DMS153 treated with DMSO at 0.1 percent for 48 hours (cell line): ENCODE measurements at regions not wholly inside any gene's neighbourhood (a gene's known extent, or its start where the extent isn't known, plus 50 kb on each side); places are given as distances from the start of the nearest gene placed in this dataset.

ENCODE experiments used
- DNase-seq: peaks from one replicate; lab custom pipeline; 2025; ENCODE audit not compliant: unreplicated experiment; lab: John Stamatoyannopoulos, UW

DNA sequence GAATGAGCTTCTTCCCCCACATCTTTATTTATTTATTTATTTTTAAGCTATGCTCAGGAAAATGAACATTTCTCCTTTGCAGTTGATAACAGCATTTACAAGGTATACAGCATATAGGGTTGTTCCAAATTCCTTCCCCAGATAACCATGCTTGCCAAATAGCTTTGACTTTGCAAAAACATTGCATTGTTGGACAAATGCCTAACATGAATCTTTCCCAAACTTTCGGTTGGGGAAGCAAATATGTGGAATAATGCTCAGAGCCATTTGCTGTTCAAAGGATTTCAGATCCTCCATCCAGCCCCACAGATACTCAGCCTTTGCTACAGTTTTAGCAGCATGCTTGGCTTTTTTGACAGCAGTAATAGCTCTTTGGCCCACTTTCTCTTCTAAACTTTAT lies 127.2 kb upstream of the AGA start:
- DNase-seq: no peak

DNA sequence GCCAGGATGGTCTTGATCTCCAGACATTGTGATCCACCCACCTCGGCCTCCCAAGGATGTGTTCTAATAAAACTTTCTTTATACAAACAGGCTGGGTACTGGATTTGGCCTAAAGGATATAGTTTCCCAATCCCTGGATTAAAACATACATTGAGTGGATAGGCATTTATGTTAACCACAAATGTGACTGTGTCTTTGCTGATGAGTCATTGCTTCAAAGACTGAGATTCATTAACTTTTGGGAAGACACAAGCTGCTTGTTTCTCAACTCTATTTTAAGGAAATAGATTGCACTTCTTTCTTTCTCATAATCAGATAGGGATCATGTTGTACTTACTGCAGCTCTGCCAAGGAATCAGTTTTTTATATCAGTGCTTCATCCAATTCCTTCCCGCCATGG lies 131.3 kb upstream of the AGA start:
- DNase-seq: no peak

DNA sequence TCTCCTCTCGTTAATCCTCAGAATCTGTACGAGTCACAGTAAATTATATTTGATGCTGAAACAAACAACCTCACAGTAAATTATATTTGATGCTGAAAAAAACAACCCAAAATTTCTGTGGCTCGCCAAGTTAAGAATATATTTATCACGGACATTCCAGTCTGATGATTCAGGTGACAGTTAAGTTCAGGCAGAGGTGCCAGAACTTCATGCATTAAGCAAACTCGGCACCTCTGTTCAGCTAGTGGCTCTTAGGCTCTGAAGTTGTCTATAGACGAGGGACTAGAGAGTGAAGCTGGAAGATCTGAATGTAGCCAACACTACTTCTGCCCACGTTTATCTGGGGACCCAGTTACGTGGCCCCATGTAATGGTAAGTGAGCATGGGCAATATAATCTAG lies 132.2 kb upstream of the AGA start:
- DNase-seq: no peak

DNA sequence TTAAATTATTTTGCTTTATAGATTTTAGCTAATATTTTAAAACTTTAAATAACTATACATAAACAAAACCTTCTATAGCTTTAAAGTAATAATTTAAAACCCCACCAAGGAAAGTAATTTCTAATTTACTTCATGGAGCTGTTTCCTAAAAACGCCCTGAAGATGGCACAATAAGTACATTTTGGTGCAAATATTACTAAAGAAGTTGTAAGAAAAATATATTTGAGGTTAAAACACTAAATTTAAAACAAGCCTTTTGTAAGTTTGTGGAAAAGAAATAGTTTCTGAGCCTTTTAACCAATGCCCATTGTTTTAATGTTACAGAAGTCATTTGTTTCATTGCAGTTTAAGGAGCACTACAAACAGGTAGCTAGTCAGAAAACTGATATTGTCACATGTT lies 137.4 kb upstream of the AGA start:
- DNase-seq: no peak

DNA sequence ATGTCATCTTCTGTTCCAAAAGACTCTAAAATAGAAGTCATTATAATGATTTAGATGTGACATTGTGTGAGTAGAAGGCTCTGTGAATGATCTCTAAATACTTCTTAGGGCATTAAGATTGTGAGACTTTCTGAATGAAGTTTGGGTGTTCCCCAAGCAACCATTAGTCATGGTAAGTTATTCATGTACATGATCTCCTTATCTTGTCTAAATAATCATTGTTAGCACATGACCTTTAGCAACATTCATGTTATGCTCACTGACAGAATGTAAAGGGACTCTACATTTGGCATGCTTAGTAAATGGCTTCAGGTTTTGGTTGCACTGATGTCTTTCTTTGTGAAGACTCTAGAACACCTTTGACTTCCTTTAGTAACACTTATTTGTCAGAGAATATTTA lies 140.8 kb upstream of the AGA start:
- no peak for DNase-seq

DNA sequence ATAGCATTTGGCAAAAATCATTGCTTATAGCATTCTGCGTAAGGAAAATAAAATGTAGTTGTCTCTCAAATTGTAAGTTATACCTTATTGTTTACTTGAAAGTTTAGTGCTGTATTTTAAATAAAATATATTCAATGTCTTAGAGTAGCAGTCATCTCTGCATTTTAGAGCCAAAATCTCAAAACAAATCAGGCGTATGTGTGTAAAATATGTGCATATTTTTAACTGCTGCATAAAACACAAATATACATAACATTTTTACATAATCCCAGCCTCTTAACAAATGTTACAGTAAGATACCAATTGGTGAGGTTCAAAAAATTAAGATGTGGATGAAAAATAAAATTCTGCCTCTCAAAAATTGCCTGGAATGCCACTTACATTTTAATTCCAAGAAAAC lies 145.8 kb upstream of the AGA start:
- DNase-seq: no peak

DNA sequence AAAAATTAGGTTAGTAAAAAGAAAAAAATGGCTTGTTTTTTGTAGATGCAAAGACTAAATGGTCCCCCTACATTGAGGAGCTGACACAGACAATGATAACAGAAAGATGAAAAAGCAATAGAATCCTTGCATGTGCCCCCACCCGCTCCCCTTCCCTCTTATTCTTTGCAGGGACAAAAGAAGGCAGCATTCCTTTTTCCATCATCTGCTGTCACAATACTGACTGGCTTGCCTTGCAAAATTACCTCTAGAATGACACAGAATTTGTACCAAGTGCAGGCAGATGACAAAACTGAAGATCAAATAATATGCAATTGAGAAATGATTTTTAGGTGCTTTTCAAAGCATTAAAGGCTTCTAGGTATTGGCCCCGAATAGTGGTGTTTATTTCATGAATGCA lies 153.1 kb upstream of the AGA start:
- DNase-seq: no peak

- DNase-seq: no peak
Observed at GRCh38 chr4:177596035-177596434, 153.8 kb upstream of the AGA start.

GRCh38 chr4:177596991-177597390 lies 154.8 kb upstream of the AGA start:
- DNase-seq: no peak

GRCh38 chr4:177605252-177605651 lies 163.0 kb upstream of the AGA start:
- no peak for DNase-seq

- no peak for DNase-seq
Observed at GRCh38 chr4:177607111-177607573, 164.9 kb upstream of the AGA start.

GRCh38 chr4:177611974-177612664 lies 169.9 kb upstream of the AGA start:
- DNase-seq: no peak

DNA sequence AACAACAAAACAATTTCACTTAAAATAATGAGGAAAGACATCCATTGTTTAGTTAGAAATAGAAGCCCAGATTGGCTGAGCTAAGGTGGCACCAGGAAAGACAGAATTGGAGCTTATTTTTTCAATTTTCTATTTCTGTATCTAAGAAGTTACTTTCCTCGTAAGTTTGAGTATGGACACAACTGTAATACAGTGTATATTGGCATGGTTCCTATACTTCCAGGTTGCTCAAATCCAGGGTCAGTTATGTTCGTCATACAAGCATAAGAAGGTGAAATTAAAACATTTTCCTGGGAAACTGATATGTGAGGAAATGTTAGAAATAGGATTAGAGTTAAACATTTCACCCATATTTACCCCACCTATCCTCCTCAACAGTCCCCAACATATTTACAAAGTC lies 170.4 kb upstream of the AGA start:
- no peak for DNase-seq

DNA sequence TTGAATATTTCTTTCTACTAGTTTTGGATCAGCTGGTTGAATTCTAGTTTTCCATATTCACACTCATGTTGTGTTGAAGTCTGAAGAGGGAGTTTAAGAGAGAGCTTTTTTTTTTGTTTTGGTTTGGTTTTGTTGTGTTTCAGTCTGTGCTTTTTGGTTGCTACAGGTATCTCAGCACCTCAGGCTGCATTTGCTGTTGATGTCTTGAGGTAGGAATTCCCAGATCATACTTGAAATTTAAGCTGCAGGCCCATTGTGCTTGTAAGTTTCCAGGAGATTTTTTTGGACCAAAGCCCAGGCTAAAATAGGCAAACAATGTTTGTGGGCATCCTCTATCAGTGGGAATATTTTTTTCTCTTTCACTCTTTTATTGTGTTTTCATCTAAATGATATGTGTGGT lies 190.2 kb upstream of the AGA start:
- DNase-seq: no peak

DNA sequence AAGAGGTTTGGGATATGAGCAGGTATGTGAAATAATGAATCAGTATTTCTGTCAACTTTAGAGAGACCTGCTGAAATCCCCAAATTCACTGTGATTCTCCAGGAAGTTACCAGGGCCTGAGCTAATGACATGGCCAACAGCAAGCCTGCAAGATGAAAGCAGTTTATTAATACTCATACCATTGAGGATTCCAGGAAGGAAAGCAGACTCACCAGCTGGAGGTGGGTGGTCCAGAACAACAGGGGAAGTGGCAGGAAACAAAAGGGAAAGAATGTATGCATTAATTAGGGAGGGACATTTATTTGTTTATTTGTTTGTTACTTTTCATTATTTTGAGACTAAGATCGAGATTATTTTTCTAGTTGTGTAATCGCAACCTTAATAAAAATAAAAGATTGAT lies 196.6 kb upstream of the AGA start:
- DNase-seq: no peak

GRCh38 chr4:177640864-177641263 lies 198.6 kb upstream of the AGA start:
- DNase-seq: no peak

- DNase-seq: no peak
Observed at GRCh38 chr4:177660223-177660622, 218.0 kb upstream of the AGA start.

- DNase-seq: no peak
Observed at GRCh38 chr4:177667687-177668086, 225.4 kb upstream of the AGA start.

DNA sequence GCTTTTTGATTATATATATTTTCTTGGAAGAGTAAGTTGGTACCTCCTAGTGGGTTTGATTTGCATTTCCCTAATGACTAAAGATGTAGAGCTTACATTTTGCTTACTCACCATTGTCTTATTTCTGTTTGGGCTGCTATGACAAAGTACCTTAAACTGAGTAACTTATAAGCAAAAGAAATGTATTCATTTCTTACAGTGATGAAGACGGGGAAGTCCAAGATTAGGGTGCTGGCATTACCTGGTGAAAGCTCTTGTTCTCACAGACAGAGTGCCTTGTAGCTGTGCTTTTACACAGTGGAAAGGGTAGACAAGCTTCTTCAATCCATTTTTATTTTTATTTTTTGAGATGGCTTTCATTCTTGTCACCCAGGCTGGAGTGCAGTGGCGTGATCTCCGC lies 229.2 kb upstream of the AGA start:
- no peak for DNase-seq

- DNase-seq: no peak
Observed at GRCh38 chr4:177671845-177672244, 229.6 kb upstream of the AGA start.

- no peak for DNase-seq
Observed at GRCh38 chr4:177673985-177674489, 231.8 kb upstream of the AGA start.

- no peak for DNase-seq
Observed at GRCh38 chr4:177680308-177680707, 238.1 kb upstream of the AGA start.

GRCh38 chr4:177681902-177682301 lies 239.7 kb upstream of the AGA start:
- no peak for DNase-seq
